ENCODE measurements at regions not wholly inside any gene's neighbourhood (a gene's known extent, or its start where the extent isn't known, plus 50 kb on each side); places are given as distances from the start of the nearest gene placed in this dataset.

DNA sequence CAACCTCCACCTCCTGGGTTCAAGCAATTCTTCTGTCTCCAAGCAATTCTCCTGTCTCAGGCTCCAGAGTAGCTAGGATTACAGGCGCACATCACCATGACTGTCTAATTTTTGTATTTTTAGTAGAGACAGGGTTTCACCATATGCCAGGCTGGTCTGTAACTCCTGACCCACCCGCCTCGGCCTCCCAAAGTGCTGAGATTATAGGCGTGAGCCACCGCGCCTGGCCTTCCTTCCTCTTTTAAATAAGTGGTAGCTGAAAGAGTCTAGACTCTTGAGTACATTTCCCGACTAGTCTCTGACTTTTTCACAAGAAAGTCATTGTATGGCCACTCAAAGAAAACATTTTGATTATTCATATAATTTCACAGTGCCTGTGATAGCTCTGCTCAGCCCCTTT is 636.2 kb upstream of the ANKRD30A start:
- H3K36me3 ChIP-seq (ENCODE audit: low read depth), result no peaks in the 10 kb centered on the region
- no peaks in the 10 kb centered on the region for H3K9me3 ChIP-seq (ENCODE audit: severe bottlenecking)

GRCh38 chr10:36488579-36488978 is 636.8 kb upstream of the ANKRD30A start:
- H3K27me3 ChIP-seq (ENCODE audit: insufficient read depth, poor library complexity, severe bottlenecking), result no peaks in the 10 kb centered on the region
- no peaks in the 10 kb centered on the region for H3K9me3 ChIP-seq (ENCODE audit: severe bottlenecking)
- H3K36me3 ChIP-seq (ENCODE audit: low read depth), result no peaks in the 10 kb centered on the region
- no peak overlapping the region for H3K27ac ChIP-seq (ENCODE audit: poor library complexity, severe bottlenecking)
- no peak overlapping the region for H3K4me3 ChIP-seq (ENCODE audit: severe bottlenecking)
- H3K4me1 ChIP-seq (ENCODE audit: insufficient read depth, poor library complexity, severe bottlenecking), result peaks cover 24% of the 10 kb centered on the region
- ATAC-seq (ENCODE audit: low read depth) (no peak), DNase-seq (ENCODE audit: low spot score) (no peak)
- no peak for TF ChIP-seq CTCF (IDR thresholded peaks at IDR 0.05; ENCODE audit: poor library complexity, severe bottlenecking)

More for the DNA sequence above, 636.2 kb upstream of the ANKRD30A start:
- H3K27ac ChIP-seq (ENCODE audit: poor library complexity, severe bottlenecking), result no peak overlapping the region
- no peak for TF ChIP-seq CTCF (IDR thresholded peaks at IDR 0.05; ENCODE audit: poor library complexity, severe bottlenecking)
- H3K4me3 ChIP-seq (ENCODE audit: severe bottlenecking), result no peak overlapping the region
- ATAC-seq (ENCODE audit: low read depth) (no peak), DNase-seq (ENCODE audit: low spot score) (no peak)
- H3K27me3 ChIP-seq (ENCODE audit: insufficient read depth, poor library complexity, severe bottlenecking), result no peaks in the 10 kb centered on the region
- H3K4me1 ChIP-seq (ENCODE audit: insufficient read depth, poor library complexity, severe bottlenecking), result peaks cover 30% of the 10 kb centered on the region

- DNase-seq (ENCODE audit: low spot score), result no peak
- Histone ChIP-seq H3K4me3 (ENCODE audit: severe bottlenecking) (no peak overlapping the region), H3K9me3 (ENCODE audit: severe bottlenecking) (no peaks in the 10 kb centered on the region), H3K27me3 (ENCODE audit: insufficient read depth, poor library complexity, severe bottlenecking) (no peaks in the 10 kb centered on the region), H3K36me3 (ENCODE audit: low read depth) (no peaks in the 10 kb centered on the region), H3K27ac (ENCODE audit: poor library complexity, severe bottlenecking) (no peak overlapping the region), H3K4me1 (ENCODE audit: insufficient read depth, poor library complexity, severe bottlenecking) (no peaks in the 10 kb centered on the region)
- no peak for ATAC-seq (ENCODE audit: low read depth)
- TF ChIP-seq CTCF (IDR thresholded peaks at IDR 0.05; ENCODE audit: poor library complexity, severe bottlenecking), result no peak
Measured at GRCh38 chr10:36479073-36479472, 646.3 kb upstream of the ANKRD30A start.

- H3K36me3 ChIP-seq (ENCODE audit: low read depth), result no peaks in the 10 kb centered on the region
- H3K4me3 ChIP-seq (ENCODE audit: severe bottlenecking), result no peak overlapping the region
- H3K27ac ChIP-seq (ENCODE audit: poor library complexity, severe bottlenecking), result no peak overlapping the region
- H3K4me1 ChIP-seq (ENCODE audit: insufficient read depth, poor library complexity, severe bottlenecking), result no peaks in the 10 kb centered on the region
- TF ChIP-seq CTCF (IDR thresholded peaks at IDR 0.05; ENCODE audit: poor library complexity, severe bottlenecking), result no peak
- no peaks in the 10 kb centered on the region for H3K27me3 ChIP-seq (ENCODE audit: insufficient read depth, poor library complexity, severe bottlenecking)
- DNase-seq (ENCODE audit: low spot score) (no peak), ATAC-seq (ENCODE audit: low read depth) (no peak)
- no peaks in the 10 kb centered on the region for H3K9me3 ChIP-seq (ENCODE audit: severe bottlenecking)
Measured at GRCh38 chr10:36476399-36476798, 649.0 kb upstream of the ANKRD30A start.

- TF ChIP-seq CTCF (IDR thresholded peaks at IDR 0.05; ENCODE audit: poor library complexity, severe bottlenecking), result no peak
- Histone ChIP-seq H3K4me1 (ENCODE audit: insufficient read depth, poor library complexity, severe bottlenecking) (no peaks in the 10 kb centered on the region), H3K9me3 (ENCODE audit: severe bottlenecking) (no peaks in the 10 kb centered on the region), H3K36me3 (ENCODE audit: low read depth) (no peaks in the 10 kb centered on the region), H3K27me3 (ENCODE audit: insufficient read depth, poor library complexity, severe bottlenecking) (no peaks in the 10 kb centered on the region), H3K4me3 (ENCODE audit: severe bottlenecking) (no peak overlapping the region), H3K27ac (ENCODE audit: poor library complexity, severe bottlenecking) (no peak overlapping the region)
- no peak for ATAC-seq (ENCODE audit: low read depth)
- no peak for DNase-seq (ENCODE audit: low spot score)
Measured at GRCh38 chr10:36475746-36476145, 649.7 kb upstream of the ANKRD30A start.
